BE2C (cell line): ENCODE measurements at regions not wholly inside any gene's neighbourhood (a gene's known extent, or its start where the extent isn't known, plus 50 kb on each side); places are given as distances from the start of the nearest gene placed in this dataset.

ENCODE experiments used
- DNase-seq: peaks from one replicate; pipeline ENCODE4 v3.0.0-alpha.2; 2020
- H3K27me3 ChIP-seq: fragments of 250-450 bp; sonication (Bioruptor Pico); 2 replicates; pipeline ENCODE4 v1.5.1; 2020; ENCODE audit warnings: mild to moderate bottlenecking
- H3K36me3 ChIP-seq: fragments of 250-450 bp; sonication (Bioruptor Pico); 2 replicates; pipeline ENCODE4 v1.5.1; 2020; ENCODE audit warnings: mild to moderate bottlenecking
- H3K4me1 ChIP-seq: fragments of 250-450 bp; sonication (Bioruptor Pico); 2 replicates; pipeline ENCODE4 v1.5.1; 2020
- H3K4me3 ChIP-seq: 2 replicates; pipeline ENCODE4 v1.5.1; 2011; ENCODE audit warnings: low read depth, low read length
- H3K9me3 ChIP-seq: fragments of 250-450 bp; sonication (Bioruptor Pico); 2 replicates; pipeline ENCODE4 v1.5.1; 2020
- CTCF ChIP-seq: IDR thresholded peaks from 2 replicates; pipeline ENCODE4 v1.5.1; 2012; ENCODE audit warnings: mild to moderate bottlenecking, low read depth, low read length

GRCh38 chr11:45572354-45573123 lies 92.9 kb downstream of the CHST1 start:
- no peak overlapping the region for H3K4me3 ChIP-seq
- no peaks in the 10 kb centered on the region for H3K9me3 ChIP-seq
- H3K4me1 ChIP-seq, result no peaks in the 10 kb centered on the region
- DNase-seq, result no peak
- no peaks in the 10 kb centered on the region for H3K36me3 ChIP-seq
- H3K27me3 ChIP-seq, result no peaks in the 10 kb centered on the region
- TF ChIP-seq CTCF, result no peak

DNA sequence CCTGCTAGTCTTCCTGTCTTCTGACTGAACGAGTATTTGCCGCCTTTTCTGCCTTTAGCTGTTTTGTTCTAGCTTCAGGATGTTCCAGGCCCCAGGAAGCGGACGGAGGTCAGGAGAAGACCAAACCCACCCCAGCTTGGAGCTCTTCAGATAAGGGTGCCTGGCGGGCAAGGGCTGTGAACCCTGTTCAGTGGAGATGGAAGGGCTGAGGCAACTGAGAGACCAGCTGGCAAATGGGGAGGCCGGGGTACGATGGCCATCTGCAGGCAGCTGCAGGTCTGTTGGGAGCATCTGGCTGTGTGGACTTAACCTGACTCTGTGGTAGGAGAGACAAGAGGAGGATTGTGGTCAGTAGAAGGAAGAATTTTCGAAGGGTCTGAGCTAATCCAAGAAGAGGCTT lies 95.6 kb downstream of the CHST1 start:
- Histone ChIP-seq H3K4me3 (no peak overlapping the region), H3K27me3 (no peaks in the 10 kb centered on the region), H3K9me3 (no peaks in the 10 kb centered on the region), H3K36me3 (no peaks in the 10 kb centered on the region), H3K4me1 (no peaks in the 10 kb centered on the region)
- DNase-seq, result no peak
- TF ChIP-seq CTCF, result no peak

DNA sequence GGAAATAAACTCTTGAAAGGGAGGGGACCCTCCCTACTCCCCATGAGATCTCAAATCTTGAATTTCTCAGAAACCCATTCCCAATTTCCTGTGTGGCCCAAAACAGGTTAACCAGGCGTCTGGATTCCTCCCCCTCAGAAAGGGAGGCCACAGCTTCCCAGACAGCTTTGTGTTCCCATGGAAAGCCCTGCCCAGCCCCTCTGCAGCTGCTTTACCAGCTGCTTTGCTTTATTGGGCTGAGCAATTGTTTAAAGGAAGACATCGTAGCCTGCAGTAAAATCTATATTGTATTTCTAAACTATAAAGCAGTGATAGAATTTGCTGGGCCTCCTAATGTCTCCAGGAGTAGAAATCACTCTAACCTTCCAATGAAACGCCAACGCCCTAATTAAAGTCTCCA lies 97.4 kb downstream of the CHST1 start:
- H3K27me3 ChIP-seq, result no peaks in the 10 kb centered on the region
- H3K36me3 ChIP-seq, result no peaks in the 10 kb centered on the region
- H3K4me3 ChIP-seq, result no peak overlapping the region
- DNase-seq, result no peak
- no peaks in the 10 kb centered on the region for H3K9me3 ChIP-seq
- no peak for TF ChIP-seq CTCF
- H3K4me1 ChIP-seq, result no peaks in the 10 kb centered on the region

- DNase-seq, result no peak
- no peaks in the 10 kb centered on the region for H3K9me3 ChIP-seq
- no peak overlapping the region for H3K4me3 ChIP-seq
- no peak for TF ChIP-seq CTCF
- no peaks in the 10 kb centered on the region for H3K36me3 ChIP-seq
- 0 out of 2 replicates have a peak, but pooled peaks cover 3% of the 10 kb centered on the region for H3K4me1 ChIP-seq
- no peaks in the 10 kb centered on the region for H3K27me3 ChIP-seq
Observed at GRCh38 chr11:45565446-45565988, 99.9 kb downstream of the CHST1 start.

DNA sequence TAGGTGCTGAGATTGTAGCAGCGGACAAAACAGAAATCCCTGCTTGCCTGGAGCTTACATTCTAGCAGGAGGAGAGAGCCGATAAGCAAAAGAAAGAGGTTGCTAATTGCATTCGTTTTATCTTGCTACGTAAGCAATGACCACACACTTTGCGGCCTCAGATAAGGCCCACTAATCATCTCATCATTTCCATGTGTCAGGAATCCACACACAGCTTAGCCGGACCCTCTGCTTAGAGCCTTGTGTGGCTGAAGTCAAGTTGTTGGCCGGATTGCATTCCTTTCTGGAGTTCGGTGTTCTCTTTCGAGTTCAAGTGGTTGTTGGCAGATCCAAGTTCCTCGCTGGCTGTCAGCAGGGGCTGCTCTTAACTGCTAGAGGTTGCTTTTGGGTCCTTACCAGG lies 101.6 kb downstream of the CHST1 start:
- Histone ChIP-seq H3K27me3 (no peaks in the 10 kb centered on the region), H3K9me3 (no peaks in the 10 kb centered on the region), H3K36me3 (no peaks in the 10 kb centered on the region), H3K4me1 (0 out of 2 replicates have a peak, but pooled peaks cover 3% of the 10 kb centered on the region), H3K4me3 (no peak overlapping the region)
- TF ChIP-seq CTCF, result no peak
- no peak for DNase-seq

- 0 out of 2 replicates have a peak, but pooled peaks cover 3% of the 10 kb centered on the region for H3K4me1 ChIP-seq
- H3K36me3 ChIP-seq, result no peaks in the 10 kb centered on the region
- DNase-seq, result no peak
- no peaks in the 10 kb centered on the region for H3K27me3 ChIP-seq
- TF ChIP-seq CTCF, result no peak
- H3K9me3 ChIP-seq, result no peaks in the 10 kb centered on the region
- no peak overlapping the region for H3K4me3 ChIP-seq
Observed at GRCh38 chr11:45563171-45563570, 102.3 kb downstream of the CHST1 start.
